HepG2 (cell line): ENCODE measurements at regions not wholly inside any gene's neighbourhood (a gene's known extent, or its start where the extent isn't known, plus 50 kb on each side); places are given as distances from the start of the nearest gene placed in this dataset.

Experiments
- ATAC-seq: fragments of 200-7000 bp; cut with Tn5 transposase; 3 replicates; pipeline ENCODE4 v1.9.1; 2020; ENCODE audit warnings: mild to moderate bottlenecking, moderate library complexity
- BruUV-seq: library from RNA; stranded (reverse); fragments of 400-500 nt; replicated peaks from 2 replicates; lab custom pipeline; 2021; lab: Mats Ljungman, UMichigan
- CTCF ChIA-PET: fragments of 300-600 bp; formaldehyde crosslinking; extraction: SDS; loops from one replicate; lab custom pipeline; 2021; ENCODE audit warnings: low total read pairs, inconsistent platforms, low intra/inter-chr PET ratio; lab: Yijun Ruan, JAX
- POLR2A ChIA-PET: fragments of 350-600 bp; sonication (Branson Sonifier 250); formaldehyde crosslinking; loops from one replicate; lab custom pipeline; 2020; ENCODE audit warnings: antibody characterized with exemption, inconsistent platforms; lab: Yijun Ruan, JAX
- DNase-seq: peaks from one replicate; pipeline ENCODE4 v3.0.0-alpha.2; 2015; ENCODE audit warnings: low spot score
- FAIRE-seq: peaks from 3 replicates; lab custom pipeline; 2011; peaks lifted over from hg19 to GRCh38; lab: Jason Lieb, UNC
- H2AFZ ChIP-seq: one replicate; pipeline ENCODE4 v1.6.1; 2011; ENCODE audit warnings: low read length, inconsistent platforms
- H3K27ac ChIP-seq: fragments of 300-600 bp; 3 replicates; pipeline ENCODE4 v1.8.0; 2011; ENCODE audit warnings: mixed run types, mild to moderate bottlenecking, mixed read lengths, low read length, inconsistent platforms; ENCODE audit not compliant: insufficient read depth; ENCODE audit errors: extremely low read length
- H3K27me3 ChIP-seq, 2 experiments: fragments of 200-600 bp in 1 of 2; 2 replicates in 1 of 2; 3 replicates in 1 of 2; pipeline versions ENCODE4 v1.6.0 to v1.8.0; 2011; ENCODE audit warnings: low read length in 2 of 2, mild to moderate bottlenecking in 2 of 2, moderate library complexity in 2 of 2, inconsistent platforms in 1 of 2; ENCODE audit not compliant: insufficient read depth in 2 of 2, control insufficient read depth in 1 of 2
- H3K36me3 ChIP-seq, 2 experiments: fragments of 200-600 bp in 1 of 2; replicated peaks in 1 of 2; 2 replicates in 1 of 2; 3 replicates in 1 of 2; pipeline versions ENCODE4 v1.5.1 to v1.8.0; 2011; ENCODE audit warnings: low read length in 2 of 2, inconsistent platforms in 1 of 2; ENCODE audit not compliant: insufficient read depth in 2 of 2, control insufficient read depth in 1 of 2
- H3K4me1 ChIP-seq: 2 replicates; pipeline ENCODE4 v1.5.1; 2012; ENCODE audit warnings: low read length, inconsistent platforms; ENCODE audit not compliant: insufficient read depth
- H3K4me2 ChIP-seq: 2 replicates; pipeline ENCODE4 v1.6.0; 2011; ENCODE audit warnings: low read depth, low read length, inconsistent platforms
- H3K4me3 ChIP-seq, 3 experiments: fragments of 200-600 bp in 1 of 3; sonication (generic), shearing (Covaris generic) in 1 of 3; replicated peaks in 1 of 3; 2 replicates each; pipeline ENCODE4 v1.5.1; 2011 to 2016; ENCODE audit warnings: low read length in 3 of 3, inconsistent platforms in 2 of 3, low read depth in 2 of 3, mild to moderate bottlenecking in 2 of 3, control low read depth in 1 of 3, mixed read lengths in 1 of 3; ENCODE audit not compliant: insufficient read depth in 1 of 3
- H3K79me2 ChIP-seq: one replicate; pipeline ENCODE4 v1.6.1; 2011; ENCODE audit warnings: low read length, inconsistent platforms; ENCODE audit not compliant: insufficient read depth
- H3K9ac ChIP-seq: 2 replicates; pipeline ENCODE4 v1.6.0; 2011; ENCODE audit warnings: mild to moderate bottlenecking, low read depth, low read length, inconsistent platforms; ENCODE audit not compliant: insufficient read depth
- H3K9me3 ChIP-seq: 2 replicates; pipeline ENCODE4 v1.5.1; 2012; ENCODE audit warnings: mild to moderate bottlenecking, low read length
- H4K20me1 ChIP-seq: 2 replicates; pipeline ENCODE4 v1.6.0; 2011; ENCODE audit warnings: inconsistent platforms, mild to moderate bottlenecking, low read length, moderate library complexity; ENCODE audit not compliant: insufficient read depth
- CREM ChIP-seq, 2 experiments: sonication (generic) in 1 of 2; formaldehyde crosslinking in 1 of 2; IDR thresholded peaks; 2 replicates each; pipeline versions ENCODE4 v1.4.0 to v1.6.1; 2016 to 2020; ENCODE audit warnings: antibody characterized with exemption in 1 of 2, mild to moderate bottlenecking in 1 of 2, missing genetic modification reagents in 1 of 2
- FOXC1 ChIP-seq: sonication (generic); formaldehyde crosslinking; IDR thresholded peaks from 2 replicates; pipeline ENCODE4 v1.8.0; 2022; ENCODE audit warnings: mild to moderate bottlenecking, missing genetic modification reagents, borderline replicate concordance
- HMGXB3 ChIP-seq: sonication (generic); formaldehyde crosslinking; IDR thresholded peaks from 2 replicates; pipeline ENCODE4 v1.4.0; 2020; ENCODE audit warnings: missing genetic modification reagents, borderline replicate concordance
- NFYC ChIP-seq: IDR thresholded peaks from 2 replicates; pipeline ENCODE4 v1.6.1; 2016; ENCODE audit warnings: missing genetic modification reagents, missing compliant biosample characterization
- PAWR ChIP-seq: sonication (generic); formaldehyde crosslinking; IDR thresholded peaks from 2 replicates; pipeline ENCODE4 v1.4.0; 2020; ENCODE audit warnings: missing genetic modification reagents, mild to moderate bottlenecking, borderline replicate concordance
- PRMT3 ChIP-seq: sonication (generic); formaldehyde crosslinking; IDR thresholded peaks from 2 replicates; pipeline ENCODE4 v1.8.1; 2022; ENCODE audit warnings: low read depth, mild to moderate bottlenecking, moderate library complexity, missing genetic modification reagents, borderline replicate concordance
- SATB2 ChIP-seq: sonication (generic); formaldehyde crosslinking; IDR thresholded peaks from 2 replicates; pipeline ENCODE4 v1.5.0; 2020; ENCODE audit warnings: missing genetic modification reagents
- SETDB1 ChIP-seq: sonication (generic); formaldehyde crosslinking; IDR thresholded peaks from 2 replicates; pipeline ENCODE4 v1.5.1; 2020; ENCODE audit warnings: missing genetic modification reagents, mild to moderate bottlenecking, borderline replicate concordance
- SRSF1 ChIP-seq: fragments of 200-400 bp; formaldehyde crosslinking; optimal IDR thresholded peaks from 2 replicates; pipeline ENCODE3; 2017; ENCODE audit warnings: mild to moderate bottlenecking, low read depth, low read length, moderate library complexity
- UBTF ChIP-seq: sonication (generic); formaldehyde crosslinking; IDR thresholded peaks from 2 replicates; pipeline ENCODE4 v1.4.0; 2020; ENCODE audit warnings: mild to moderate bottlenecking, missing genetic modification reagents
- ZNF512B ChIP-seq: sonication (generic); formaldehyde crosslinking; IDR thresholded peaks from 2 replicates; pipeline ENCODE4 v1.5.1; 2020; ENCODE audit warnings: missing genetic modification reagents, mild to moderate bottlenecking, borderline replicate concordance
- ZNF781 ChIP-seq: sonication (generic); formaldehyde crosslinking; IDR thresholded peaks from 2 replicates; pipeline ENCODE4 v1.5.1; 2020; ENCODE audit warnings: borderline replicate concordance, mild to moderate bottlenecking, missing genetic modification reagents; ENCODE audit errors: not compliant biosample characterization
- WGBS: methylation state at CpG from one replicate; pipeline ENCODE4 v1.1.6; 2017; ENCODE audit warnings: low lambda C conversion rate; 5-methylcytosine and 5-hydroxymethylcytosine counted together
- in situ Hi-C: cut with HindIII; loops from 2 replicates; pipeline ENCODE4 v1.10.0; 2017; ENCODE audit warnings: low pct_unique_long_range_greater_than_20kb; ENCODE audit not compliant: extremely low pct_ligation_motif_present
- intact Hi-C: fragments of 100-400 bp; cut with micrococcal nuclease; formaldehyde crosslinking; loops from one replicate; pipeline ENCODE4 v1.10.0; 2022; ENCODE audit not compliant: unreplicated experiment

GRCh38 chr7:113657603-113658002 lies 261.2 kb downstream of the PPP1R3A start (continued):
- TF ChIP-seq HMGXB3 (CRISPR knock-in tag) (no peak), SATB2 (no peak), PRMT3 (CRISPR knock-in tag) (no peak), CREM (IDR thresholded peaks at IDR 0.05) (no peak), CREM (CRISPR knock-in tag; IDR thresholded peaks at IDR 0.05) (no peak), ZNF781 (no peak)

- 0% methylated on average over 1 of the region's 1 CpG for WGBS
- TF ChIP-seq NFYC (no peak), SETDB1 (CRISPR knock-in tag) (no peak), SRSF1 (no peak), PAWR (CRISPR knock-in tag) (no peak), FOXC1 (CRISPR knock-in tag) (no peak), ZNF512B (no peak), UBTF (CRISPR knock-in tag) (no peak)
Measured at GRCh38 chr7:113652501-113652900, 266.3 kb downstream of the PPP1R3A start.

More at GRCh38 chr7:113652501-113652900, 266.3 kb downstream of the PPP1R3A start:
- Histone ChIP-seq H3K79me2 (no peaks in the 10 kb centered on the region), H4K20me1 (no peaks in the 10 kb centered on the region), H2AFZ (no peak overlapping the region), H3K9me3 (no peaks in the 10 kb centered on the region), H3K36me3 (no peaks in the 10 kb centered on the region), H3K27me3 (no peaks in the 10 kb centered on the region), H3K9ac (no peak overlapping the region), H3K4me2 (no peak overlapping the region), H3K4me3 (no peak overlapping the region), H3K4me1 (no peaks in the 10 kb centered on the region), H3K27ac (no peak overlapping the region)
- no TSS peak for BruUV-seq
- in situ Hi-C loops: no loop called here
- ChIA-PET POLR2A (no interaction called here), CTCF (no interaction called here)
- ATAC-seq: no peak
- DNase-seq: no peak
- intact Hi-C loops: no loop called here
- FAIRE-seq: no peak
